HS-27A (cell line): ENCODE measurements at regions not wholly inside any gene's neighbourhood (a gene's known extent, or its start where the extent isn't known, plus 50 kb on each side); places are given as distances from the start of the nearest gene placed in this dataset.

Experiments used
- DNase-seq: peaks from one replicate; pipeline ENCODE4 v3.0.0-alpha.2; 2012; ENCODE audit warnings: low read depth, missing footprints

DNA sequence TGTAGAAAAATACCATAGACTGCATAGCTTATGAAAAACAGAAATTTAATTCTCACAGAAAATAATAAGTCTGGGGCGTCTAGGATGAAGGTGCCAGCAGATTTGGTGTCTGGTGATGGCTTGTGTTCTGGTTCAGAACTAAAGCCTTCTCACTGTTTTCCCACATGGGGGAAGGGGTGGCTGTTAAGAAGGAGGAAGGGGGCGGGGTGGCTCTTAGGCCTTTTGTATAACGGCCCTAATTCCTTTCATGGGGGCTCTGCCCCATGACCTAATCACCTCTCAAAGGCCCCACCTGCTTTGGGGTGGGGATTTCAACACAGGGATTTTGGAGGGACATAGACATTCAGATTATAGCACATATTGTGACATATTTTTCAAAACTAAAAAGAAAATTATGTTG lies 173.2 kb upstream of the TECRL start:
- no peak for DNase-seq

DNA sequence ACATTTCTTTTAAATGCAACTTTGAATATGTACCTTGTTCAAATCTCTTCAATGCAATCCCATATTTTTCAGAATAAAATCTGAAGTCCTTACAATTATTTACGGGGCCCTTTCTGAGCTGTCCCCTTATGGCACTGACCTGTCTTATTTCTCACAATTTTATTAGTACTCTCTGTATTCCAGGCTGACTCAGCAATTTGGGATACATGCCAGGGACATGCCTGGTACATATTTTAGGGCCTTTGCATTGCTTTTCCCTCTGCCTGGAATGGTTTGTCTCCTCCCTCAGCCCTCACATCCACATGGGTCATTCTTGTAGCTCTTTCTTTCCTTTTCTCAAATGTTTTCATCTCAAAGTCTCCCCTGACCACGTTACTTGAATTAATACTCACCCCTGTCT lies 172.2 kb upstream of the TECRL start:
- DNase-seq: peak; percentile 34

DNA sequence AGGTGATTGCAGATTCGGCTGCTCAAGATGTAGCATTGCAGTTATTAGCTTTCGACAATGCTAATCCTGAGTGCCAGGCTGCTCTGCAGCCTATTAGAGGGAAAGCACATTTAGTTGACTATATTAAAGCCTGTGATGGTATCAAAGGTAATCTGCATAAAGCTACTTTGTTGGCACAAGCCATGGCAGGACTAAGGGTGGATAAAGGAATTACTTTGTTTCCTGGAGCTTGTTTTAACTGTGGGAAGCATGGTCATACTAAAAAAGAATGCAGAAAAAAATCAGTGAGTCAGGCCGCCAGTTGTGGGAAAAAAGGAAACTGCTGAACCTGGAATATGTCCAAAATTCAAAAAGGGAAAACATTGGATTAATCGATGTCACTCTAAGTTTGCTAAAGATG lies 154.9 kb upstream of the TECRL start:
- DNase-seq: no peak

DNA sequence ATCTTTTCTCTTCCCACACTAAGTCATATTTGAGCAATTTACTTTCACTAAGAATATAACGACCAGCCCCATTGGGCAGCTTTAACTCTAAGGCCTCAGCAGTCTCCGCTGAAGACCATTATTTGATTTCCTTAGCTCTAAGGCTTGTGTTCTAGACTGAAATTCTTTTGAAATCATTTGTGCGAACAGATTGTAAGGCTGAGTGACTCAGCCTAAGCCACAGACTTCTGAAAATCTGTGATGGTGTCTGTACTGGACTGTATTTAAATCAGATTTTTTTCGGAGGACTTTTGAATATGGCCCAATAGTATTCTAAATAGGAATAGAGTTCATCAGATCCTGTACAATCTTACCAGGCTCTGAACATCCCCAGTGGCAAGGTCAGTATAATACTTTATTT lies 150.3 kb upstream of the TECRL start:
- no peak for DNase-seq

DNA sequence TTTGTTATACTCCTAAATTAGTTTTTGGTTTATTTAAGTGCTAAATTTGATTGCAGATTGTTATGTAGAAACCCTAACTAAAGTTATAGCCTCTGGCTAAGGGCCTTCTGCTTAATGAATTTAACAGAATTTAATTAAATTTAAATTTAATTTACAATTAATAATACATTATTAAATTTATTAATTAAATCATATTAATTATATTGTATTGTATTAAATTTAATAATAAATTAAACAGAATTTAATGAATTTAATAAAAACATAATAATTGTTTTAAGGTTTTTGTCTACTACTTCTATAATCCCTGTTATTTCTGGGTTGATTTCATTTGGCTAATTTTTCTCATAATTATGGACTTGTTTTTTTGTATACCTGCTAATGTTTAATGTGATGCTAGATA lies 141.9 kb upstream of the TECRL start:
- DNase-seq: no peak

DNA sequence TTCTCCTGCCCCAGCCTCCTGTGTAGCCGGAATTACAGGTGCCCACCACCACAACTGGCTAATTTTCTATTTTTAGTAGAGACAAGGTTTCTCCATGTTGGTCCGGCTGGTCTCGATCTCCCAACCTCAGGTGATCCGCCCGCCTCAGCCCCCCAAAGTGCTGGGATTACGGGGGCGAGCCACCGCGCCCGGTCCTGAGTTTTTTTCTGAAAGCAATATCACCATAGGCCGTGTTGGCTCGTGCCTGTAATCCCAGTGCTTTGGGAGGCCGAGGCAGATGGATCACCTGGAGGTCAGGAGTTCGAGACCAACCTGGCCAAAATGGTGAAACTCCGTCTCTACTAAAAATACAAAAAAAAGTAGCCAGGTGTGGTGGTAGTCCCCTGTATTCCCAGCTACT lies 136.3 kb upstream of the TECRL start:
- no peak for DNase-seq

DNA sequence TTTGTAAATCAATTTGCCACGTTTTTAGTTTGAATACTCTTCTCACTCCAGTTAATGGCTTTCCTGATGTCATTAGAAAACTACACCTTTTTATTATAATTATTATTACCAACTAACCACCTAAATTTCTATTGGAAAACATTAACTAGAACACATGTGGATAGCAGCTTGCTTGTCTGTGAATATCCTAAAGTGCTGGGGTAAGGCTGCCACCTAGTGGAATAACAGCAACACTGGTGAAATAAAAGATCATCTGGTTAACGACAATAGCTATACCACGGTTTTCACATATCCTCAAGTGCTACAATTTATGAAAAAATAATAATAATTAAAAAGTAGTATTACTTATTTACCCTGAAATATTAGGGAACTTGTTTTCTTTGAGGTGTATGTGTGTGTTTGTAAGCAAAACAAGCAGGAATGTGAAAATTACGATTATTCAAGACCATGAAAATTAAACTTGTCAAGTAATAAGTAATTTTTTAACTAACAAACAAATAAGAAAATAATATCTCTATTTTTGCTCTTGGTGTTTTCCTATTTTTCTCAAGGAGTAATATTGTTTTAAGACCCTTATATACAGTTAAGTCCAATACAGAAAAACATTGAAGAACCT lies 130.1 kb upstream of the TECRL start:
- peak; percentile 12 for DNase-seq

DNA sequence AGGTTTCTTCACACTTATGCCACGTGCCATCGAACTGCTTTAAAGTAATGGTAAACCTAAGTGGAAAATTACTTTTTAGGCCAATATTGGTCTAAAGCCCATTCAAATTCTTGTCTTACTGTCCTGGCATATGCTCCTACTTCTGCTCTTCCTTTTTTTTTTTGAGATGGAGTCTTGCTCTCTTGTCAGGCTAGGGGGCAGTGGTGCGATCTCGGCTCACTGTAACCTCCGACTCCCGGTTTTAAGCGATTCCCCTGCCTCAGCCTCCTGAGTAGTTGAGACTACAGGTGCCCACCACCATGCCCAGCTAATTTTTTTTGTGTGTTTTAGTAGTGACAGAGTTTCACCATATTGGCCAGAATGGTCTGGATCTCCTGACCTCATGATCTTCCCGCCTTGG lies 129.0 kb upstream of the TECRL start:
- no peak for DNase-seq

DNA sequence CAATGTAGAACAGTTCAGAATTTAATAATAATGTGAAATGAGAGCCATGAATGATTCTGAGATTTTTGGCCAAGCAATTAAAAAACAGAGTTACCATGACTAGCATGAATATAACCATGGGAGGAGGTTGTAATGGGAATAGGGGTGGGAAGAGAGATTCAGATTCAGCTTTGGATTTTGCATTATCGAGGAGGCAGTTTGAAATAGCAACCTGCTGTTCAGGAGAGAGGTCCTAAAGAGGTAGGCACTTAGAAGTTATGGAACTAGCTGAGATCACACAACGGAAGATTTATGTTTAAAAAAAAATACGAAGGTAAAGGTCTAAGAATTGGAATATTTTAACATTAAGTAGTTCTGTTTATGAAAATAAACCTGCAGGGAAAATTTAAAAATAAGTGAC lies 124.4 kb upstream of the TECRL start:
- DNase-seq: no peak

DNA sequence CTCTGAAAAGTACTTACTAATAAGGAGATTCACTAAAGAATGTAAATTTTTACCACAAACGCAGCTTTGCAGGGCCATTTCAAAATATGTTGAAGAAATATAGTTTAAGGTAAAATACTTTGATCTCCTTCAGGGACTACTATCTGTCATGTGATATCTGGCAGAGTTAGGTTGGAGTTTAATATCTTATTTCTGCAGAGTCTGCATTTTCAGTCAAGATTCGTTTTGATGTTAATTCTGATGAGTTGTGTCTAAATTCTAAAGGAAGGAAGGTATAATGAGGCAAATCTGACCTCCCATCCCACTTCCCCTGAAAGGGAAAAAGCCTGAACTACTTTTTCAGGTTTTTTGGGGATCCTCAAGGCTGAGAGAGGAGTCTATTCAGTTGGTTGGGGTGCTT lies 123.9 kb upstream of the TECRL start:
- DNase-seq: no peak

DNA sequence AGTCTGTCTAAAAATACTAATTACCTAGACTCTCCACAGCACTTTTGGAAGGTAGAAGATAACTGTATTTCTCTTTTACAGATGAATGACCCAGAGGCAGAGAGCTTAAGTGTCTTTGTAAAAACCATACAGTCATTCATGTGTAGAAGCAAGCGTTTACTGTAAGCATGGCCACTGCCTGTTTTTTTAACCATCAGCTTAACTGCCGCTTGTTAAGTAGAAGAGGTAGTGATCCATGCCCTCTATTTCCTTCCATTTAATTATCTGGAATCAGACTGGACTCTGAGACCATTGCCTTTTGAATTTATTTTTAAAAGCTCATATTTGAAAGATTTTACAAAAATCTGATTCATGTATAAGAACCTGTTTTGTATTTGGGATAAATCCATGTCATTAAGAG lies 111.2 kb upstream of the TECRL start:
- no peak for DNase-seq

DNA sequence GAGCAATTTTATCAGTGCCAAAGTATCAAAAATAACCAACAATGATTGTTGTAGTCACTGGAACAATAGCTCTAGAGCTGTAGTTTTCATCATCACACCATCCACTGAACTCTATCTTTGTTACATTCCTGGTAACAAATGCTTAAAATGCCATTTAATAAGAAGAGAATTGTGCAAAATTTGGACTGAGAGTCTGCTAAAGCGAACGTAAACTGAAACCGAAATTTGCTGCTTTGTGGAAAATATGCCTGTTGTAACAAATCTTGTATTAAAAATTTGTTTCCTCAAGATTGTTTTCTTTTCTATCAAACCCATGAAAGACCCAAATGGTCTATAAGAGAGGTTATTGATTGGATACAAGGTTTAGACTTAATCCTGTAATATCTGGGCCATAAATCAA lies 109.3 kb upstream of the TECRL start:
- DNase-seq: no peak

DNA sequence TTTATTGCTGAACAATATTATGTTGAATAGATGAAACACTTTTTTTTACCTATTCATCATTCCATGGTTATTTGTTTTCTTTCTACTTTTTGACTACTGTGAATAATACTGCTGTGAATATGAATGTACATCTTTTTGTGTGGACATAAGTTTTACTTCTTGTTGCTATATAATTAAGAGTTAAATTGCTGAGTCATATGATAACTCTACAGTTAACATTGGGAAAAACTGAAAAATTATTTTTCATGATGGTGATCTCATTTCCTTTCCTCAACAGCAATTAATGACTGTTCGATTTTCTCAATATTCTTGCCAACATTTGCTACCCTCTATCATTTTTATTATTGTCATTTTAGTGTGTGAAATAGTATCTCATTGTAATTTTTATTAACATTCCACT lies 106.9 kb upstream of the TECRL start:
- DNase-seq: no peak

DNA sequence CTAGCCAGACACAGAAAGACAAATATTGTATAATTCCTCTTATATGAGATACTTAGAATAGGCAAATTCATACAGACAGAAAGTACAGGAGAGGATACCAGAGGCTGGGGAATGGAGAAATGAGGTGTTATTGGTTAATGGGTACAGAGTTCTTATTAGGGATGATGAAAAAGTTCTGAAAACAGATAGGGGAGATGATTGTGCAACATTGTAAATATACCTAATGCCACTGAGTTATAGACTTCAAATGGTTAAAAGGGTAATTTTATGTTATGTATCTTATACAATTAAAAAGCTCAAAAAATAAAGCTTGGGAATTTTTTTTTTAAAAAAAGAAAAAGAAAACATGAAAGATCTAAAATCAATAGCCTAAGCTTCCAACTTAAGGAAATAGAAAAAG lies 98.8 kb upstream of the TECRL start:
- no peak for DNase-seq

DNA sequence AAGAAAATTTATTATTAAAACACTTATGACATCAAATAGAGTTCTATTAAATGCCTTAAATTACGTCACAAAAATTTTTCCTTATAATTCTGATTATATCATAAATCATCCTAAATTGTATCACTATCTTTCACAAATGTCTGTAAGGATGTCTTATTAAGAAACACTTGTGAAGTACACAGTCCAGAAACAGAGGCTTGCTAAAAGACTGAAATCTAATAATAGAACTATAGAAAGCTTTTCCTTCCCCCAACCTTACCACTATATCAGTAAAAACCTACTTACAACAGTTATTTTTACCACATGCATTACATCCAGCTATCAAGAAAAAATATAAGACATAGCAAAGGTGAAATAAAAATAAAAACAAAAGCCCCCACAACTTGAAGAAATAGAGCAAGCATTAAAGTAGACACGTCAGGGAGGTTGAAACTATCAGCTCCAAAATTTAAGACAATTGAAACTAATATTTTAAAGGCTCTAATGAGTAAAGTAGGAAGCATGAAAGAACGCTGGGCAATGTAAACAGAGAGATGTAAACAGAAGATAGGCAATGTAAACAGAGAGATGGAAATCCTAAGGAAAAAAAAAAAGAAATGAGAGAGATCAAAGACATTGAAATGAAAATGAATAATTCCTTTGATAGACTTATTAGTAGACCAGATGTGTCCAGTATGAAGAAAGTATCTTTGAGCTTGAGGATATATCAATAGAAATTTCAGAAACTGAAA lies 94.9 kb upstream of the TECRL start:
- no peak for DNase-seq

DNA sequence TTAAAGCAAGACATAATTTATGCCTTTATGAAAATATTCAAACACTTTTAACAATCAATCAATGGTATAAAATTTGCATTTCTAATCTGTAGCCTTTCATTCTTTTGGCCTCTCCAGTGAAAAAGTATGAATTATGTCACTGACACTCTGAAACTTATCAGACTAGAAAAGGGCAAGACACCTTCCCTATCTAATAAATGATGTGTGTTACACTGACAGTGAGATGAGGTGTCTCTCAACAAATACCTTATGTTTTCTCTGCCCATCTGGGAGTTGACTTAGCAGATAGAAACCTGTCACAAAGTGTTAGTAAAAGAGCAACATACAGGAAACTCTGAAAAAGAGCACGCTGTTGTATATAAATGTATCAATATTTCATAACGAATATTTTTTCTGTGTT lies 94.2 kb upstream of the TECRL start:
- no peak for DNase-seq

DNA sequence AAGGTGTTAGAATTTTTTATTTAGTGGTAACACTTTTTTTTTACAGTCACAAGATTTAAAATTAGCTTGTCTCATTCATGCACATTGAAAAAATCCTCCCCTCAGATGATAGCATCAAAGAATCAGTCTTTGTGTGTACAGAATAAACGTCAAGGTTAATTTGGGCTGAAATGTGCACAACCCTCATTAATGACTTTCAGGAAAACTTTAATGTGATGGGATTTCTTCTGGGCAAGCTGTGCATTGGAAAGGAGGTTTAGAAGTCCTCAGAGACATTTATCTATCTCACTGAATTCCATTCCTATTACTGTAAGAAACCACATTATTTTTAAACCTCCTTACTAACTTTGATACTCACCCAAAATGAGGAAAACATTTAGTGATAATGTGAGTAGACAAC lies 88.2 kb upstream of the TECRL start:
- DNase-seq: no peak

DNA sequence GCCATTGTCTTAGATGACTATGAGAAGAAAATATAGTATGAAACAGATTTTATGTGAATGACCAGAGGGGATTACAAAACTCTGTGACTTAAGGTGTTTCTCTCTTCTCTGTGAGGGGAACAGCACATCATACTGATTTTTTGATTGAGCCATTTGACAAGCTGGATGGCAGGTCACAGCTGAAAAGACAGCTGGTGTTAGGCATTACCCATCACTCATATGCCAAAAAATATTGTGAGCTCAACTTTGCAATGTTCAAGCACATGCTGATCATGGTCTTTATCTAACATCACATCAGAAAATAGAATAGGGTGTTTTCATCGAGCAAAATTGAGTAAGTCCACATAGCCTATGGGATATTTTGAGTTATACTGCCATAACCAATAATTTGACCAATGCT lies 86.7 kb upstream of the TECRL start:
- DNase-seq: no peak

DNA sequence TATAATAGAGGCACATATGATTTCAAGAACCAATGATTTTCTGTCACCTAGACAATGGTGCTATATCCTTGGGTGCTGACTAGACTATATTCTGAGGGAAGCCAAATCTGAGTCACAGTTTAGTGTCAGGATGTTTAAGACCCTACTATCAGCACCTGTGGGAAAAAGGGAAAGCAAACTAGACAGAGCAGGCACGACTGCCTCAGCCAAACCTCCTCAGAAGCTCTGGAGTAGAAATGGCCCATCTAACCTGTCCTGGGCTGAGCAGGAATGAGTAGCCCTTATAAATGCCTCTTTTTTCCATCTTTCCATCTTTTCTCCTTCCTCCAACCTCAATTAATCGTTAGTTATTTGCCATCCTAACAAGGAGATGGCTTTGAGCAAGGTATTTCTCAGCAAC lies 80.4 kb upstream of the TECRL start:
- no peak for DNase-seq

DNA sequence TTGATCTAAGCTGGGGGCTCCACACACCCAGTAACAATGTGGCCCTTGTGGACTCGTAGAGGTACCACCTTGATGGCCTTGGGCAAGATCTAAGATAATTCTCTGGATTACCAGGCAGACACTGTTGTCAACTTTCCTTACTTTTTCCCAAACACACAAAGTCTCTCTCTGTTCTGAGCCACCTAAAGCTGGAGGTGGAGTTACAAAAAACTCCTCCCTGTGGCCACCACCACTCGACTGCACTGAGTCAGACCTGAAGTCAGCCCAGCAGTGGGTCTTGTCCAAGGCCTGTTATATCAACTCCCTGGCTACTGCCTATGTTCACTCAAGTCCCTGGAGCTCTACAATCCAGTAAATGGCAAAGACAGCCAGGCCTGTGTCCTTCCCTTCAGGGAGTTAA lies 70.1 kb upstream of the TECRL start:
- no peak for DNase-seq

DNA sequence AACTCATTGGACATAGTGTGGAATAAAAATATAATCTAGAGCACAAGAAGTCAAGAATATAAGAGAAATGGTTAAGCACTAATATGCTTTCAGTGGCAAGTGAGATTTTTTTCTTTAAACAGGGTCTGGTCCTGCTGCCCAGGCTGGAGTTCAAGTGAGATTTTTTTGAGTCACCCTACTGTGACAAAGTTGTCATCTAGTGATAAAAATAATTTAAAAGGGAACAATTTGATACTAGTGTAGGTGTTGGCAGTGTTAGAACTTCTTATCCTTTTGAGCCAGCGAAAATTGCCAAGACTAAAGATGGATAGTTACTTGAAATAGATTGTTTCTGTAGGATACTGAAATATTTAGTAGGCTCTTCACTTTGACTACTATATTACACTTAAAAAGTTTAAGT lies 67.9 kb upstream of the TECRL start:
- DNase-seq: no peak

DNA sequence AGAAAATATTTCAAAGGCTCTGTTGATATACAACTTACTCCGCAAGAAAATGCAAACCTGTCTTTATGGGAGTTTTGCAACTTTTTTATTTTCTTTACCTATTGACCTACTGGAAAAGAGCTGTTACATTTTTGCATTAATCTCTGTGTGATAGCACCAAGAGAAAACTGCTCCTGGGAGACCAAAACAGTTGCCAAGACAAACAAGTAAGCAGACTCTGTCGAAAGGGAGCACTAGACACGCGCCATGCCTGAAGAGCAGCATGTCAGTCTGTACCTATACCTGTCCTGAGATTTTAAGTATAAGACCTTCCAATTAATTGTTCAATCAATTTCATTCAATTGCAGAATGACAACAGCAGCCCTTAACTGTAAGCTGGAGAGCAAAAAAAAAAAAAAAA lies 56.0 kb upstream of the TECRL start:
- no peak for DNase-seq

DNA sequence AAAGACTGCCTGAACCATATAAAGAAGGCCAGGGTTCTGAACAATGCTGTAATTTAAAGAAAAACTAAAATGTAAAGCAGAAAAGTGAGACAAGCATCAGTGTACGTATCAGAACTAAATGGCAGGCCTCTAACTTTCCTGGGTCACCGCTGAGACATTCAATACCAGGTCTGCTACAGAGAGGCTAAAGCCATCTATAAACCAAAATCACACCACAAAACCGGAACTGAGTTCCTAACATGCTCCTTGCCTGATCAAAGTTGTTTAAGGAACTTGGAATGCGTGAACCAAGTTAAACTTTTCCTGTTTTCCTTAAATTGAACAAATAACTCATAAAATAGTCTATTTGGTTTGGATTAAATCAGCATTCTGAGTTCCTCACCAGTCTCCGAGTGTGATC lies 55.3 kb upstream of the TECRL start:
- no peak for DNase-seq
